Endothelial cell of umbilical vein (primary cell): ENCODE measurements at regions not wholly inside any gene's neighbourhood (a gene's known extent, or its start where the extent isn't known, plus 50 kb on each side); places are given as distances from the start of the nearest gene placed in this dataset.

ENCODE experiments used
- BruUV-seq: library from RNA; stranded (reverse); fragments of 400-500 nt; replicated peaks from 2 replicates; lab custom pipeline; 2021; lab: Mats Ljungman, UMichigan
- CTCF ChIA-PET: fragments of 300-600, 350-600 bp; sonication (Branson Sonifier 250); formaldehyde crosslinking; loops from one replicate; lab custom pipeline; 2021; ENCODE audit warnings: antibody characterized with exemption, inconsistent platforms; lab: Charles Lee
- POLR2A ChIA-PET: fragments of 300-600, 350-600 bp; sonication (Branson Sonifier 250); formaldehyde crosslinking; loops from one replicate; lab custom pipeline; 2021; ENCODE audit warnings: antibody characterized with exemption, inconsistent platforms; lab: Charles Lee
- DNase-seq: peaks from one replicate; pipeline ENCODE4 v3.0.0-alpha.2; 2011; ENCODE audit warnings: low read depth, low spot score
- FAIRE-seq: peaks from 2 replicates; lab custom pipeline; 2011; peaks lifted over from hg19 to GRCh38; lab: Jason Lieb, UNC
- H2AFZ ChIP-seq: 2 replicates; pipeline ENCODE4 v1.6.0; 2012; ENCODE audit warnings: low read depth, low read length, control low read depth, inconsistent platforms
- H3K27ac ChIP-seq: 2 replicates; pipeline ENCODE4 v1.5.1; 2011; ENCODE audit warnings: low read depth, mild to moderate bottlenecking, control low read depth, low read length, moderate library complexity; ENCODE audit not compliant: insufficient read depth
- H3K27me3 ChIP-seq, 2 experiments: 2 replicates each; pipeline versions ENCODE4 v1.6.0 to v1.6.1; 2011; ENCODE audit warnings: low read length in 2 of 2, mixed read lengths in 1 of 2; ENCODE audit not compliant: control insufficient read depth in 2 of 2, insufficient read depth in 2 of 2
- H3K36me3 ChIP-seq, 2 experiments: 2 replicates in 1 of 2; 3 replicates in 1 of 2; pipeline ENCODE4 v1.5.1; 2011; ENCODE audit warnings: low read length in 2 of 2, mild to moderate bottlenecking in 1 of 2, moderate library complexity in 1 of 2; ENCODE audit not compliant: control insufficient read depth in 2 of 2, insufficient read depth in 2 of 2; ENCODE audit errors: extremely low read depth in 1 of 2
- H3K4me1 ChIP-seq: 3 replicates; pipeline ENCODE4 v1.5.1; 2011; ENCODE audit warnings: mild to moderate bottlenecking, low read length; ENCODE audit not compliant: control insufficient read depth, insufficient read depth; ENCODE audit errors: extremely low read depth
- H3K4me2 ChIP-seq: 2 replicates; pipeline ENCODE4 v1.6.1; 2011; ENCODE audit warnings: low read length, control low read depth, mixed read lengths; ENCODE audit not compliant: insufficient read depth
- H3K4me3 ChIP-seq, 3 experiments: fragments of 200-600 bp in 1 of 3; sonication (generic), shearing (Covaris generic) in 1 of 3; replicated peaks in 1 of 3; 2 replicates each; pipeline ENCODE4 v1.5.1; 2011 to 2016; ENCODE audit warnings: control low read depth in 3 of 3, low read length in 3 of 3, mild to moderate bottlenecking in 2 of 3, inconsistent platforms in 1 of 3, low read depth in 1 of 3, moderate library complexity in 1 of 3; ENCODE audit not compliant: insufficient read depth in 1 of 3
- H3K79me2 ChIP-seq: 2 replicates; pipeline ENCODE4 v1.6.0; 2012; ENCODE audit warnings: low read length, inconsistent platforms; ENCODE audit not compliant: control insufficient read depth, insufficient read depth
- H3K9ac ChIP-seq: replicated peaks from 2 replicates; pipeline ENCODE3; 2011; ENCODE audit warnings: low read length, control low read depth; ENCODE audit not compliant: insufficient read depth; ENCODE audit errors: extremely low read depth
- H3K9me1 ChIP-seq: replicated peaks from 3 replicates; pipeline ENCODE4 v1.6.0; 2011; ENCODE audit warnings: mild to moderate bottlenecking, low read length; ENCODE audit not compliant: control insufficient read depth, insufficient read depth; ENCODE audit errors: extremely low read depth
- H3K9me3 ChIP-seq: replicated peaks from 2 replicates; pipeline ENCODE4 v1.5.1; 2012; ENCODE audit warnings: low read length, inconsistent platforms; ENCODE audit not compliant: control insufficient read depth, insufficient read depth
- H4K20me1 ChIP-seq: replicated peaks from 2 replicates; pipeline ENCODE3; 2011; ENCODE audit warnings: mild to moderate bottlenecking, low read length; ENCODE audit not compliant: control insufficient read depth, insufficient read depth; ENCODE audit errors: extremely low read depth
- CTCF ChIP-seq, 2 donors: IDR thresholded peaks; 1 replicate in 1 of 2; 2 replicates in 1 of 2; pipeline ENCODE4 v1.5.1; 2011; ENCODE audit warnings: low read length in 2 of 2, mild to moderate bottlenecking in 2 of 2, moderate library complexity in 2 of 2, control low read depth in 1 of 2, inconsistent platforms in 1 of 2, low read depth in 1 of 2; ENCODE audit not compliant: insufficient read depth in 1 of 2; ENCODE audit errors: extremely low read depth in 1 of 2
- EZH2 ChIP-seq: IDR thresholded peaks from 2 replicates; pipeline ENCODE4 v1.6.1; 2012; ENCODE audit warnings: borderline replicate concordance, low read depth, mild to moderate bottlenecking, moderate library complexity, low read length, inconsistent platforms; ENCODE audit not compliant: severe bottlenecking
- FOS ChIP-seq: IDR thresholded peaks from 2 replicates; pipeline ENCODE4 v1.6.1; 2011; ENCODE audit warnings: mild to moderate bottlenecking, low read length, moderate library complexity, borderline replicate concordance; ENCODE audit not compliant: insufficient read depth
- GATA2 ChIP-seq: IDR thresholded peaks from 2 replicates; pipeline ENCODE4 v1.7.0; 2011; ENCODE audit warnings: low read depth, mild to moderate bottlenecking, moderate library complexity, mixed read lengths, low read length; ENCODE audit not compliant: insufficient read length, insufficient read depth
- JUN ChIP-seq: IDR thresholded peaks from 2 replicates; pipeline ENCODE4 v1.6.1; 2011; ENCODE audit warnings: borderline replicate concordance, low read depth; ENCODE audit not compliant: insufficient read length, insufficient read depth
- MAX ChIP-seq: IDR thresholded peaks from 2 replicates; pipeline ENCODE4 v1.6.1; 2011; ENCODE audit not compliant: insufficient read depth, insufficient read length
- MYC ChIP-seq: IDR thresholded peaks from one replicate; pipeline ENCODE4 v1.6.1; 2011; ENCODE audit warnings: mild to moderate bottlenecking, low read depth, low read length
- POLR2A ChIP-seq: IDR thresholded peaks from 2 replicates; pipeline ENCODE4 v1.6.1; 2012; ENCODE audit warnings: low read depth, mild to moderate bottlenecking, control low read depth, low read length
- POLR2AphosphoS5 ChIP-seq: IDR thresholded peaks from 2 replicates; pipeline ENCODE4 v1.6.1; 2012; ENCODE audit warnings: low read depth, mild to moderate bottlenecking, control low read depth, low read length, moderate library complexity; ENCODE audit not compliant: insufficient read depth
- dilution Hi-C: fragments of 300-500 bp; cut with MboI; formaldehyde crosslinking; loops from one replicate; pipeline ENCODE4 v1.15.0; 2019; ENCODE audit warnings: low sequenced_read_pairs; ENCODE audit not compliant: extremely low pct_ligation_motif_present
- intact Hi-C: fragments of 100-400 bp; cut with micrococcal nuclease; formaldehyde crosslinking; loops from one replicate; pipeline ENCODE4 v1.10.0; 2022

- no peaks in the 10 kb centered on the region for H3K4me1 ChIP-seq
- no TSS peak for BruUV-seq
- no peak overlapping the region for H3K9ac ChIP-seq
- no peak overlapping the region for H3K4me3 ChIP-seq
- peaks cover 0 to 7% of the 10 kb centered on the region in 2 experiments for H3K27me3 ChIP-seq
- H3K4me2 ChIP-seq = no peak overlapping the region
- no peak for FAIRE-seq
- H3K79me2 ChIP-seq = no peaks in the 10 kb centered on the region
- no peak overlapping the region for H3K27ac ChIP-seq
- H3K36me3 ChIP-seq = no peaks in the 10 kb centered on the region
- intact Hi-C loops (no loop called here), dilution Hi-C loops (no loop called here)
- no peak for DNase-seq
- ChIA-PET POLR2A (no interaction called here), CTCF (no interaction called here)
- H3K9me3 ChIP-seq = no peaks in the 10 kb centered on the region
- H2AFZ ChIP-seq = no peak overlapping the region
- no peak for TF ChIP-seq MAX
- no peak for TF ChIP-seq MYC
- no peak for TF ChIP-seq POLR2AphosphoS5
- TF ChIP-seq JUN = no peak
- no peak for TF ChIP-seq EZH2
- TF ChIP-seq POLR2A = no peak
- no peak for TF ChIP-seq FOS
- no peak for TF ChIP-seq CTCF (IDR thresholded peaks at IDR 0.05; ENCODE audit: extremely low read depth in 1 of 2, insufficient read depth in 1 of 2, low read depth in 1 of 2, low read length in 2 of 2)
- no peak for TF ChIP-seq GATA2
- H3K9me1 ChIP-seq = no peaks in the 10 kb centered on the region
- no peaks in the 10 kb centered on the region for H4K20me1 ChIP-seq
These were observed 156.9 kb upstream of the MAGI3 start for GRCh38 chr1:113233441-113233840.
